Activated CD4-positive, alpha-beta T cell treated with anti-CD3 and anti-CD28 coated beads, Interleukin-2, amount 50 U/mL, for 16 hours (primary cell): ENCODE measurements at regions not wholly inside any gene's neighbourhood (a gene's known extent, or its start where the extent isn't known, plus 50 kb on each side); places are given as distances from the start of the nearest gene placed in this dataset.
"Not testable (repeated sequence)": the region's sequence is repeated elsewhere in the genome, so short reads cannot be mapped to it uniquely, and the experiment has no call there.

Experiments used
- DNase-seq: peaks from one replicate; pipeline ENCODE4 v3.0.0-alpha.2; 2020

DNA sequence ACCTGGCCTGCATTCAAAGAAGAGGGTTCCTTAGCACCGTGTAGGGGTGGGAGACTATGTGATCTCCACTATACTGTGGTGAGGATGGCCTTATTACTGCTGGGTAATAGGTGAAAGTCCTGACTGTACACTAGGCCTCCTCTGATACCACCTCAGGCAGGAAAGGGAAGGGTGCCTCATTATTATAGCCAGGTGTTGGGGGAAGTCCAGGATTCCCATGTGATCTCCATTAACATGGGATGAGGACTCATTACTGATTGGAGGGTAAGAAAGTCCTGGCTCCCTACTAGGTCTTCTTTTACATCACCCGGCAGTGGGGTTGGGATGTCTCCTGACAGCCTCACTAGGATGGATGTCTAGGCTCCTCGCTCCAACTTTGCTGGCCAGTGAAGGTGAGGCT, 252.1 kb downstream of the LRIG3 start:
- no peak for DNase-seq

DNA sequence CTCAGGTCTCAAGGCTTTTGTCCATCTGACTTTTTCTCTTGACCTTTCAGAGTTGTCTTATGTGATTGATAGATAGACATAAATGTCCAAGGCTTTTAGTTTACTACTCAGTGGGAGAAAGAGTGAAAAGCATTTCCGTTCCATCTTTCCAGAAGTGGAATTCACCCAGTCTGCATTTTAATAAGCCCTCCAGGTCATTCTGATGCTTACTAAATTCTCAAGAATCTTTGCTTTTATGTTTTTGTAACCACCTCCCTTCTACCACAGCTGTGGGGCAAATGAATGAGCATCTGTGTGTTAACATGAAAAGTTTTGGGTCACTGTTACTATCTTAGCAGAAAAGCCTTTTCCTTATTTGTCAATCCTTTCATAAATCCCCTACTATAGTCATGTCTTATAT, 251.4 kb downstream of the LRIG3 start:
- DNase-seq, result no peak

DNA sequence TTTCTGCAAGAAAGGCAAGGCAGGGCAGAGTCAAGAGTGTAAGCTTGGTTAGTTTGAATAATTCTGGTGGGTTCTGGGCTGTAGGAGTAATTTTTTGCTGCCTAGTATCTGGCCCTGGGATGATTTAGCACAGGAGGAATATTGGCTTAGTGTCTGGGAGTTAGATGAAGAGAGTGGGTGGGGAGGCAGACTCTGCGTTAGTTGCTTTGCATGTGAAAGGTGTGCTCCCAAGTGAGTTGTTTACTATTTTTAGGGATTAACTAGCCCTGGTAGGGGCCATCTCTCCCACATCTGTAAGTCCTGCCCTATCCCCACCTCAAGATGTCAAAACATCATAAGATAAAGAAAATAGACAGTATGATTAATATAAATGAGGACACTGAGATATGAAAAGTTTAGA, 249.7 kb downstream of the LRIG3 start:
- no peak for DNase-seq

DNA sequence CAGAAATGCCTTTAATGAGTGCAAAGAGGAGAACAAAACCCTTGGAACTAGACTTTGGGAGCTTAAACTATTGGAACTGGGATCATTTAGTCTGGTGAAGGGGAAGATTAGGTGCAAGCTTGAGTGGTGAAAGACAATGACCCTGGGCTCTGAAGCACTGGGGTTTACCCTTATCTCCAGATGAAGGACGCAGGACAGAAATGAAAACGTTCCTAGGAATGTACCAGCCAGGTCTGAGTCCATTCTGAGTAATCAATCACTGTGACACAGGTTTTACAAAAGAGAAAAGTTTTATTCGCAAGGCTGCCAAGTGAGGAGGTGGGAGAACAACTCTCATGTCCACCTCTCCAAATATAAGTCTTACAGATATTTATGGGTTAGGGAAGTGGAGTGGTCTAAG, 249.1 kb downstream of the LRIG3 start:
- no peak for DNase-seq

DNA sequence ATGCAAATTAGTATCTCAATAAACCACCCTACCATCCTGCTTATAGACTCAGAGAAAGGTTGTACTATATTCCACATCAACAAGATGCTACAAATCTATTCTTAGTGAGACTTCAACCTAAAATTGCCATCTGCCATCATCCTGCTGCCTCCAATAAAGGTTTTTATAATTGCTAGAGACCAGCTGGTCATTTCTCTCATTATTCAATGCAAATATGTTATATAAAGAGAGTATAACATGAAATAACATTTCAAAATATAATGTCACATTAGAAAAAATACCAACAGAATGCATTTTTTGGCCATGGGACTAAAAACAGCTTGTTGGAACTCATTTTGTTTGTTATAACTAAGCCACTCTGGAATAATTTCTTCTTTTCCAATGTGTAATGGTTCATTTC, 247.3 kb downstream of the LRIG3 start:
- no peak for DNase-seq

DNA sequence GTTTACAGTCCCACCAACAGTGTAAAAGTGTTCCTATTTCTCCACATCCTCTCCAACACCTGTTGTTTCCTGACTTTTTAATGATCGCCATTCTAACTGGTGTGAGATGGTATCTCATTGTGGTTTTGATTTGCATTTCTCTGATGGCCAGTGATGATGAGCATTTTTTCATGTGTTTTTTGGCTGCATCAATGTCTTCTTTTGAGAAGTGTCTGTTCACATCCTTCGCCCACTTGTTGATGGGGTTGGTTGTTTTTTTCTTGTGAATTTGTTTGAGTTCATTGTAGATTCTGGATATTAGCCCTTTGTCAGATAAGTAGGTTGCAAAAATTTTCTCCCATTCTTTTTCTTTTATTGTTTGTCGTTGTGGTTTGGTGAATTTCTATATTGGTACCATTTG, 242.5 kb downstream of the LRIG3 start:
- DNase-seq, result not testable (repeated sequence)

DNA sequence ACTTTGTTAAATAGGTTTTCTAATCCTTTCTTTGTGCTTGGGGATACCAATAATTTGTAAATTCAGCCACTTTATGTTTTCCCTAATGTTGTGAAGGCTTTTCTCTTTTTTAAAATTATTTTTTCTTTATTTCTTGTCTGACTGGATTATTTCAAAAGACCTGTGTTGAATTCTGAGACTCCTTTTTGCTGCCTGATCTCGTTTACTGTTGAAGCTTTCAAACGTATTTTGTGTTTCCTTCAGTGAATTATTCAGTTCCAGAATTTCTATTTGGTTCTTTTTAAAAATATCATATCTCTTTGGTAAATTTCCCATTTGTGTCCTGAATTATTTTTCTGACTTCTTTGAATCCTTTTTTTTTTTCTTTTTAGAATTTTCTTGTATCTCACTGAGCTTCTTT, 241.6 kb downstream of the LRIG3 start:
- no peak for DNase-seq

DNA sequence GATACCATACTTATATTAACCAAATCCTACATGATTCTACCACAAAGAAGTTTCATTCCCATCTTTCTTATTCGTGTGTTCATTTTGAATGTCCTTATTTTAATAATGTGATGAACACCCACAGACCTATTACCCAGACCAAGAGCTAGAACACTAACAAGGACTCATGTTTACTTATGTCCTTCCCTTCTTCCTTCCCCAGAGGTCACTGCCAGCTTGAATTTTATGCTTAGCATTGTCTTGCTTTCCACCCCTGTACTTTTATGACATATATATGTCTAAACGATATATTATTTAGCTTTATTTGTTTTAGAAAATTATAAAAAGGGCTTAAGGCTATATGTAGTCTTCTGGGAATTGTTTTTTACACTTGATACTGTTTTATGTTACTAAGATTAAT, 238.6 kb downstream of the LRIG3 start:
- DNase-seq, result no peak

DNA sequence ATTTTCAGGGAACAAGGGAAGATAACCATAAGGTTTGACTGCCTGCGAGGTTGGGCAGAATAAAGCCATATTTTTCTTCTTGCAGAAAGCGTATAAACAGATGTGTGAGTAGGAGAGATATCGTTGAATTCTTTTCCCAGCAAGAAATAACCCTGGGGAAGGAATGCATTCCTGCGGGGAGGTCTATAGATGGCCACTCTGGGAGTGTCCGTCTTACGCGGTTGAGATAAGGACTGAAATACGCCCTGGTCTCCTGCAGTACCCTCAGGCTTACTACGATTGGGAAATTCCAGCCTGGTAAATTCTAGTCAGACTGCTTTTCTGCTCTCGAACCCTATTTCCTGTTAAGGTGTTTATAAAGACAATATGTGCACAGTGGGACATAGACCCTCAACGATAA, 225.0 kb downstream of the LRIG3 start:
- DNase-seq, result no peak

DNA sequence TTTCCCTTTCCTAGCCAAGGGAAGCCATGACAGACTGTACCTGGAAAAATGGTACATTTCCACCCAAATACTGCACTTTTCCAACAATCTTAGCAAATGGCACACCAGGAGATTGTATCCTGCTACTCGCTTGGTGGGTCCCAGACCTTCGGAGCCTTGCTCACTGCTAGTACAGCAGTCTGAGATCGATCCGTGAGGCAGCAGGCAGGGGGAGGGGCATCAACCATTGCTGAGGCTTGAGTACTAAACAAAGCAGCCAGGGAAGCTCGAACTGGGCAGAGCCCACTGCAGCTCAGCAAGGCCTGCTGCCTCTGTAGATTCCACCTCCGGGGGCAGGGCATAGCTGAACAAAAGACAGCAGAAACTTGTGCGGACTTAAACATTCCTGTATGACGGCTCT, 218.8 kb downstream of the LRIG3 start:
- no peak for DNase-seq

DNA sequence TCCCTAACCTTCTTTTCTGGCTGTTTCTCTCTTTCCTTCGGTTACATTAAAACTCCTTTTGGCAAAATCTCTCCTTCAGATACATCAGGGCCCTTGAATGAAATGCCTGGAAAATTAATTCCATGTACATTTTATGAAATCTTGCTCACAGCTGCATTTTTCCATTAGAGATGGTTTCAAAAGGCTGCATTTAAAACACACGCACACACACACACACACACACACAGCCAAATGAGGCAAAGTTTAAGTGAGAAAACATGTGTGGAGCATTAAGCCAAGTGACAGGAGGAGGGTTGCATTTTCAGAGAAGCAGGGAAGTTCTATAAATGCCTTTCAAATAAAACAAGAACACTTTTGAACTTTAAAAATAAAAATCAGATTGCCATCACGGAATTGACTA, 216.4 kb downstream of the LRIG3 start:
- no peak for DNase-seq

DNA sequence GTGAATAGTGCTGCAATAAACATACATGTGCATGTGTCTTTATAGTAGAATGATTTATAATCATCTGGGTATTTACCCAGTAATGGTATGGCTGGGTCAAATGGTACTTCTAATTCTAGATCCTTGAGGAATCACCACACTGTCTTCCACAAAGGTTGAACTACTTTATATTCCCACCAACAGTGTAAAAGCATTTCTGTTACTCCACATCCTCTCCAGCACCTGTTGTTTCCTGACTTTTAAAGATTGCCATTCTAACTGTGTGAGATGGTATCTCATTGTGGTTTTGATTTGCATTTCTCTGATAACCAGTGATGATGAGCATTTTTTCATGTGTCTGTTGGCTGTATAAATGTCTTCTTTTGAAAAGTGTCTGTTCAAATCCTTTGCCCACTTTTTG, 215.5 kb downstream of the LRIG3 start:
- not testable (repeated sequence) for DNase-seq

DNA sequence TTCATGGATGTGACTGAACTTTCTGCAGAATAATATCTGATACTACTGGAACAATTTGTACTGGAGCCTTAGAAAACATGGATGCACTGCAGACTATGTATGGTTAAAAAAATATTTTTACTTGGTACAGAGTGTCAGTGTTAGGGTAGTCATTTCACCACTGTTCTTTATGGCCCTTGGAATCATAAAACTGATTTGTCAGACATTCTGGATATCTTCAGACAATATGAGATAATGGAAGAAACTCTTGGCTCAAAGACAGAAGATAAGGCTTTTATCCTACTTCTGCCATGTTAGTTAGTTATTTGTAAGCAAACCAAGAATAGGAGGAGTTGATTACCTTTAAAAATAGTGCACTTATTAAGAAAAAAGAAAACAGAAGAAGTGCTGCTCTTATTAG, 209.4 kb downstream of the LRIG3 start:
- DNase-seq, result no peak

DNA sequence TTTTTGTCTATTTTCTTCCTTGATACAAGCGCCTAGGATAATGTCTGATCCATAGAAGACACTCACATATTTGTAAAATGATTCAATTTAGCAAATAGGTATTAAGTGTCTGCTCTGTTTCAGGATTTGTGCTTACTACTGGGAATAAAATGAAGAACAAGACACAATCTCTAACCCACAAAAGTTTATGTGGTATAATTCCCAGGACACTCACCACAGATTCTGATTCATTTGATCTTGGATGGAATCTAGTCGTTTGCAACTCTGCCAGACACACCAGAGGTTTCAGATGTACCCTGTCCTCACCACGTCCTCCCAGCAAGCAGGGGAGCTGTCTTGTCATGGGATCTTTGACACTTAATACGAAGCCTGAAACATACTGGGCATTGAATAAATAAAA, 208.3 kb downstream of the LRIG3 start:
- DNase-seq, result no peak

DNA sequence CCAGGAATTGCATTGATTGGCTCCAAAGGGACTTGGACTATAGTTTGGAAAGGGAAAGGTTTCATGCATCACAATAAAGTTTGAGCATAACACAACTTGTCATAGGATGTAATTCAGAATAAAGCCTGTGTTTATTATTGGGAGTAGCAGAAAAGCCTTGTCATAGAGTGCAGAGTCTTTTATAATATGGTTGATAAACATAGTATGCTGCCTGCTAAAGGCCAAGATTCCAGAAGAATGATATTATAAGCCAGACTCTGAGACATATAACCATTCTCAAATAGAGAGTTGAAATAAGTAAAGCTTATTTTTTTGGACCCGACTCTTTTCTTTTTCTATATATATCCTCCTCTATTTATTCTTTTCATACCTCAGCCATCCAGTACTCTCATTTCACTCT, 207.3 kb downstream of the LRIG3 start:
- no peak for DNase-seq

DNA sequence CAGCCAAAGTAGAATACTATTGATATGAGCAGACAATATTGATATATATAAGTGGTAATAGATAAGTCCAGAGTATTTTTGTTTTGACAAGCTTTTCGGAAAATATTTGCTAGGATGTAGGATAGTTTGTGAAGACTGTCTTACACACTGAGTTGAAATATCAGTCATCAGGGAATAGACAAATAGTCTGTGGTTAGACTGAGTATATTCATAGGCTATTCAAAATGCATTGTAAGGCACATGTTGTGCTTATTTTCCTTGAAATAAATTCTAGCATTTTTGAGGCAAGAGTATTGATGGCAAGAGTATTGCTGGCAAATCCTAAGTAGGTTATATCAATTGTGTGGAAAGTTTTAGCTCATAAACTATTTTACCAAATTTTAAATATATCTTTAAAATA, 201.1 kb downstream of the LRIG3 start:
- no peak for DNase-seq

DNA sequence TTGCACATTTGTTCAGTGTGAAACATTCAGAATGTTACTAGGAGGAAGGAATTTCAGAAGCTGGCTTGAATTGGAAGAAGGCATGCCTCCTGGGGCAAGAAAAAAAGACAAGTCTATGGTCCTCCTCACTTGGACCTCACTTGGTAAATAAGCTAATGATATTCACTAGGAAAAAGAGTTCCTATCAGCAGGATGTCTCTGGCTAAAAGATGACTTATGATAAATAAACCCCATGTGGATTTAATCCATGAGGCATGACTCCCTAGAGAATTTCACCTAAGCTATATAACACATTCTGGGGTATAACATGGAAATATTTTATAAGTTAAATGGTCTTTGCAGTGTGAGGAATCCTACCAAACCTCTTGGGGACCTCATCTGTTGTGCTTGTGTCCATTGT, 199.9 kb downstream of the LRIG3 start:
- no peak for DNase-seq

DNA sequence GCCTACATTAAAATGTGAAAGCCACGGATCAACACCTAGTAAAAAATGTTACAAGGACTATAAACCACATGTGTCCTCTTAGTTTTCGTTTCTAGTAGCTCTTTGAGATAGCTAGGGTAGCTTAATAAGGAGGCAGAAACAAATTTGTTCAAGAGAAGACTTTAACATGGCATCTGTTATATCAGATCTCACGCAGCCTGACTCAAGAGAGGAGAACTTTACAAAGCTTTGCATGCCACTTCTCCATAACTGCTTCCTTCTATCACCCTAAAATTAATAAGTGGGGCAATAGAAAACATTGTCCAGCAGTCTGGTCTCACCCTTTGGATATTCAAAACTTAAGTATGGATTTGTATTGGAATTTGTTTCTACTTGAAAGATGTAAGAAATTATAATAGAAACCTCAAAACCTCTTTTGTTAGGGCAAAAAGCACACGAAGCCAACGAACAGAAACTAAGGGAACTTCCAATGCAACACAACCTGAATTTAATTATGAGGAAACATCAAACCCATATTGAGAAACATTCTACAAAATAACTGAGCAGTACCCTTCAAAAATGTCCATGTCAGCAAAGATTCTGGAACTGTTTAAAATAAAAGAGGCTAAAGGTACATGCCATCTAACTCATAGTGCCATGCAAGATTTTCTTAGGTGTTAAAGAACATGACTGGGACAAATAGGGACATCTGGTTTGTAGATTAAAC, 194.8 kb downstream of the LRIG3 start:
- no peak for DNase-seq

DNA sequence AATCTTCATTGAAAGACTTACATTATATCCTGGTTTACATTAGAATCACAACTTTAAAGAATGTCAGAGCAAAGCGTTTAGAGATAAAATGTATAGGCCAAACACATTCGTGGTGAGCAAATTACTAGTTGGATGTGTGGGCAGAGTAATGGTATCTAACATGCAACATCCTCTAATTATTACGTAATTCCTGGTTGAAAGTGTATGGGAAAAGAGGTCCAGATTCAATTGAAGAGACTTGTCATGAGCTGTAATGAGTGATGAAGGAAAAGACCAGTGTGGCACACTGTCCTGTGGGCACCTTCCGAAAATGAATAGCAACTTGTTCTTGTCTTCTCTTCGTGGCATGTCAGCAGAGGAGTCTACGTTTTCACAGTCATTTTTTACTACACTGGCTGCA, 192.8 kb downstream of the LRIG3 start:
- no peak for DNase-seq

DNA sequence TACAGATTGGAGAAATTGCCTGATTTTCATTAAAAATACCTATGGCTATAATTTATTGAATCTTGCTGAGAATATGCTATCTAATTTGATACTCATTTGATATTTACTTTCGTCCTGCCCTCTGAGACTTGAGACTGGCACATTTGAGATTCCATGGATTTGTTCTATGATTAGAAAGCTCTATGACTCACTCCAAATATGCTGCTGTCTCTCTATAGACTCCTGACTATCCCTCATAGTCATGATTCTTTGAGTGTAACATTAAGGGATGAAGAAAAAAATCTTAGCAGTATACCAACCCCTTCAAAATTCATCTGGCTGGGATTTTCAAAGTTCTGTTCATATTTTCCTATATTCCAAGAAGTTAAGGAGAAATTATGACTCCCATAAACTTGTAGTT, 191.9 kb downstream of the LRIG3 start:
- DNase-seq, result no peak

DNA sequence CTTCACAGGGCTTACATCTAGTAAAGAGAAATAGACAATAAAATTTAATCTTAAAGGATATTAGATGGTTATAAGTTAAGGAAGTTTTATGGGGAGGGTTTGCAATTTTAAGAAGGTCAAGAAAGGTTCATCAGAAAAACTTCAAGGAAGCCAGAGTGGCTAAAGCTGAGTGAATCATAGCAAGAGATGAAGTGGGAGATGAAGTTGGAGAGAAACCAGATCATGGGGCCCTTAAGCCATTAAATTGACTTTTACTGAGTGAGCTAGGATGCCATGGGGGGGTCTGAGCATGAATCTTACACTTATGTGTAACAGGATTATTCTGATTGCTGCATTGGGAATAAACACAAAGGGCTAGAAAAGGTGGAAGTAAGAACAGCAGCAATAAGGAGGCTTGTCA, 189.2 kb downstream of the LRIG3 start:
- no peak for DNase-seq

DNA sequence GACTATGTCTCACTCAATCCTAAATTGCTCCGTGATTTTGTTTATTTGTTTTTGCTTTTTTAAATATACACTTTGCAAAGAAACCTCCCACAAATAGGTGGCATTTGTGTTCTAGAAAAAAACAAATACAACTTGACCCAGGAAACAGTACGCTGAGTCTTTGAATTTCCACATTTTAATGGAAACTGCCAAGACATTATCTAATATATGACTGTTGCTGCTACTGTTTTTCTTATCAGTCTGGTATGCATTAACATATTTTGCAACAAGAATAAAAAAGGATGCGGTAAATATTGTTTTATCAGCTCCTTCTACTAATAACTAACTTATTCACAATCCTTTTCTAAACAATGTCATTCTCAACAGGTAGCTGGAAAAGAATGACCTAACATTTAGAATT, 187.4 kb downstream of the LRIG3 start:
- DNase-seq, result no peak

DNA sequence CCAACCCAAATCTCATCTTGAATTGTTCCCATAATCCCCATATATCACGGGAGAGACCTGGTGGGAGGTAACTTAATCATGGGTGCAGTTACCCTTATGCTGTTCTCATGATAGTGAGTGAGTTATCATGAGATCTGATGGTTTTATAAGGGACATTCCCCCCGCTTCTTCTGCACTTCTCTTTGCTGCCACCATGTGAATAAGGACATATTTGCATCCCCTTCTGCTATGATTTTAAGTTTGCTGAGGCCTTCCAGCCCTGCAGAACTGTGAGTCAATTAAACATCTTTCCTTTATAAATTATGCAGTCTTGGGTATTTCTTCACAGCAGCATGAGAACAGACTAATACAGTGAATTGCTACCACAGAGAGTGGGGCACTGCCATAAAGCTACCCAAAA, 179.1 kb downstream of the LRIG3 start:
- DNase-seq, result no peak

DNA sequence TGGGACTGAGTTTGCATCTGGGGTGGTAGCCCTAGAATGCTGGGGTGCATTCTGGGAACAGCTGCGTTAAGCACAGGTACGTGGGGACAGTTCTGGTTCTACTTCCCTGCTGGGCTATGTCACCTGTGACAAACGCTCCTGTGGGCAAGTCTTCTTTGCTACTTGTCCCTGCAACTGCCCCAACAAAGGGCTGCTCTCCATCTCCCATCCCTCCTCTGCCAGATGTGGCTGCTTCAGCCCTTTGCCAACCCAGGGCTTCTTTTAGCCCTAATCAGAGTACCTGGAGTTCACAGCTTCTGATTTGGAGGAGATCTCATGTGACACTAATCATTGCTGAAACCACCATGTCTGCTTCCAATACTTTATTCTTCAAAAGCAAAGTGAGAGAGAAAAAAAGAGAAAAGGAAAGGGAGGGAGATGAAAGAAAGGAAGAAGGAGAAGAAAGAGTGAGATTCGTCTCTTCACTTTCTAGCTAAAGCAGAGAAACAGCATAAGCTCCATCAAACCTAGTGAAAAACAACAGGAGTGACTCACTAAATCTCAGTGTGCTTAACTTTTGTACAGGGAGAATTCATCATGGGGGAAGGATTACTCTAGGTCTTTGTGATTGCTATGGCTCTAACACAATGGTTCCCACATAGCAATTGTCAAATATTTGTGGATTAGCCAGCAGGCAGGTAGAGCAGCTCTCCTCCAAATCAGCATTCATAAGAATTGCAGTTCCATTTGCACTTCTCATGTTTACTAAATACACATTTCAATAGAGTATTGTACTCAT, 174.8 kb downstream of the LRIG3 start:
- no peak for DNase-seq

DNA sequence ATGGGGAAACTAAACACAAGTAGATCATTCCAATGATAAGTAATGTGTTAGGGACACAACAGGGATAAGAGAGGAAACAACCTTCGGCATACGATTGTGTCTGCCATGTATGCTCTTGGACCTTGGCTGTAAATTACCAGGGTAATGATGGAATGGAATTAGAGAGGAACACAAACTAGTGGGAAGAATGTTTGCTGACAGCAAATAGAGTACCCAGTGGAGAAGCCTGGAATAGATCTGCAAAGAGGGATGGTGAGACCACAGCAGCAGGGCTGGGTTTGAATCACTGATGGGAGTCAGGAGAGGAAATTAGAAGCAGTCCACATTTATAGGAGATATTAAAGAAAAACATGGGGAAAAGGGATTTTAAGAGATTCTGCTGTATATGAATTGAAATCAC, 172.8 kb downstream of the LRIG3 start:
- no peak for DNase-seq
